ENCODE measurements at regions not wholly inside any gene's neighbourhood (a gene's known extent, or its start where the extent isn't known, plus 50 kb on each side); places are given as distances from the start of the nearest gene placed in this dataset.

DNA sequence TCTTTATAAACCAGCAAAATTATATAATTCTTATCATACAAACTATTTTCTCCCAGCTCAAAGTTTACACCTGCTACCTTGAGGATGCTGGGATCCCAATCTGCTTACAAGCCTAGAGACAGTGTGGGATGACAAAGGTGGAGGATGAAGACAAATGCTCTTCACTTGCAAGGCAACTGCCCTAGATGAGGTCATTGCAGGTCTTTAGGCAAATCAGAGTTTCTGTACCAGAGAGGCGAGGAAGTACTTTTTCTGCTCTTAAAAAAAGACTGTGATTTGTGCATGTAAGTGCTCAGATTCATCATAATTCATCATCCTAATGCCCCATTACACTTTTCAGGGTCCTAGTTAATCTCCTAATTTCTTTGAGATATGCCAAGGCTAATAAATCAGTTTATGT is 376.1 kb downstream of the ZPLD1 start:
- Histone ChIP-seq H3F3A (ENCODE audit: insufficient read depth, low read length, poor library complexity, severe bottlenecking) (no peaks in the 10 kb centered on the region), H3K27ac (ENCODE audit: low read length) (no peak overlapping the region), H2AFZ (ENCODE audit: low read depth, low read length) (no peak overlapping the region), H3K9me2 (ENCODE audit: insufficient read depth, low read length) (no peaks in the 10 kb centered on the region), H3K4me3 (ENCODE audit: low read length) (no peak overlapping the region), H3K9me3 (ENCODE audit: low read length) (no peaks in the 10 kb centered on the region), H3K9ac (ENCODE audit: low read length) (no peak overlapping the region), H4K20me1 (ENCODE audit: insufficient read depth) (no peaks in the 10 kb centered on the region), H3K79me2 (replicated peaks; ENCODE audit: insufficient read depth, low read length) (no peaks in the 10 kb centered on the region), H3K4me2 (ENCODE audit: low read length) (no peak overlapping the region), H3K27me3 (ENCODE audit: insufficient read depth, low read depth, low read length) (no peaks in the 10 kb centered on the region), H3K36me3 (ENCODE audit: insufficient read depth, low read length) (no peaks in the 10 kb centered on the region)
- TF ChIP-seq CTCF (IDR thresholded peaks at IDR 0.05; ENCODE audit: poor library complexity, severe bottlenecking) (no peak), POLR2AphosphoS5 (IDR thresholded peaks at IDR 0.05) (no peak), MXI1 (conservative IDR thresholded peaks at IDR 0.05; ENCODE audit: poor library complexity, severe bottlenecking) (no peak), EZH2 (IDR thresholded peaks at IDR 0.05; ENCODE audit: borderline replicate concordance, insufficient read depth, low read length, poor library complexity, severe bottlenecking) (no peak), TAF1 (IDR thresholded peaks at IDR 0.05; ENCODE audit: low read depth) (no peak), SMC3 (conservative IDR thresholded peaks at IDR 0.05; ENCODE audit: poor library complexity) (no peak), RAD21 (conservative IDR thresholded peaks at IDR 0.05) (no peak), EP300 (conservative IDR thresholded peaks at IDR 0.05; ENCODE audit: poor library complexity, severe bottlenecking) (no peak)
- TF ChIP-seq, protein P1, sequence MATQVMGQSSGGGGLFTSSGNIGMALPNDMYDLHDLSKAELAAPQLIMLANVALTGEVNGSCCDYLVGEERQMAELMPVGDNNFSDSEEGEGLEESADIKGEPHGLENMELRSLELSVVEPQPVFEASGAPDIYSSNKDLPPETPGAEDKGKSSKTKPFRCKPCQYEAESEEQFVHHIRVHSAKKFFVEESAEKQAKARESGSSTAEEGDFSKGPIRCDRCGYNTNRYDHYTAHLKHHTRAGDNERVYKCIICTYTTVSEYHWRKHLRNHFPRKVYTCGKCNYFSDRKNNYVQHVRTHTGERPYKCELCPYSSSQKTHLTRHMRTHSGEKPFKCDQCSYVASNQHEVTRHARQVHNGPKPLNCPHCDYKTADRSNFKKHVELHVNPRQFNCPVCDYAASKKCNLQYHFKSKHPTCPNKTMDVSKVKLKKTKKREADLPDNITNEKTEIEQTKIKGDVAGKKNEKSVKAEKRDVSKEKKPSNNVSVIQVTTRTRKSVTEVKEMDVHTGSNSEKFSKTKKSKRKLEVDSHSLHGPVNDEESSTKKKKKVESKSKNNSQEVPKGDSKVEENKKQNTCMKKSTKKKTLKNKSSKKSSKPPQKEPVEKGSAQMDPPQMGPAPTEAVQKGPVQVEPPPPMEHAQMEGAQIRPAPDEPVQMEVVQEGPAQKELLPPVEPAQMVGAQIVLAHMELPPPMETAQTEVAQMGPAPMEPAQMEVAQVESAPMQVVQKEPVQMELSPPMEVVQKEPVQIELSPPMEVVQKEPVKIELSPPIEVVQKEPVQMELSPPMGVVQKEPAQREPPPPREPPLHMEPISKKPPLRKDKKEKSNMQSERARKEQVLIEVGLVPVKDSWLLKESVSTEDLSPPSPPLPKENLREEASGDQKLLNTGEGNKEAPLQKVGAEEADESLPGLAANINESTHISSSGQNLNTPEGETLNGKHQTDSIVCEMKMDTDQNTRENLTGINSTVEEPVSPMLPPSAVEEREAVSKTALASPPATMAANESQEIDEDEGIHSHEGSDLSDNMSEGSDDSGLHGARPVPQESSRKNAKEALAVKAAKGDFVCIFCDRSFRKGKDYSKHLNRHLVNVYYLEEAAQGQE (IDR thresholded peaks at IDR 0.05; ENCODE audit: borderline replicate concordance) = no peak

DNA sequence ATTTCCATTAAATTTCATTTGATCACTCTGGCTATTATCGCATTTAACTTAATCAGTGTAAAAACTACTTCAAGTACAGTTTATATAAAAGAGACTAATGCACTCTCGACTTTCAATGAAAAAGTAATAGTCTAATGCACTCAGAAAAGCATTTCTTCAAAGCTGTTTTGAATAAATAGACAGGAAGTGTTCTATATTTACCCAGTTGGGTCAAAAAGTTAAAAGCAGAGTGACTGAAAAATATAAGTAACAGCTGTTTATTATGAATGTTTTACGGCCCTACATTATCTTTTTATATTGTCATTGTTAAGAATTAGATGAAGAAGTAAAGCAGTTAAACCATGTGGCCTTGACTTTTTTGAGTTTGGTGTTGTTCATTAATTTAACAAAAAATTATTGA is 391.8 kb downstream of the ZPLD1 start:
- no peak overlapping the region for H3K9ac ChIP-seq (ENCODE audit: low read length)
- H3K79me2 ChIP-seq (replicated peaks; ENCODE audit: insufficient read depth, low read length) = no peaks in the 10 kb centered on the region
- H3K4me2 ChIP-seq (ENCODE audit: low read length) = no peak overlapping the region

More for the DNA sequence above, 391.8 kb downstream of the ZPLD1 start:
- Histone ChIP-seq H3K36me3 (ENCODE audit: insufficient read depth, low read length) (no peaks in the 10 kb centered on the region), H3F3A (ENCODE audit: insufficient read depth, low read length, poor library complexity, severe bottlenecking) (no peaks in the 10 kb centered on the region), H3K4me3 (ENCODE audit: low read length) (no peak overlapping the region), H3K9me2 (ENCODE audit: insufficient read depth, low read length) (no peaks in the 10 kb centered on the region), H3K27me3 (ENCODE audit: insufficient read depth, low read depth, low read length) (no peaks in the 10 kb centered on the region), H4K20me1 (ENCODE audit: insufficient read depth) (no peaks in the 10 kb centered on the region), H3K27ac (ENCODE audit: low read length) (no peak overlapping the region), H2AFZ (ENCODE audit: low read depth, low read length) (no peak overlapping the region), H3K9me3 (ENCODE audit: low read length) (no peaks in the 10 kb centered on the region)
- TF ChIP-seq SMC3 (conservative IDR thresholded peaks at IDR 0.05; ENCODE audit: poor library complexity) (no peak), CTCF (IDR thresholded peaks at IDR 0.05; ENCODE audit: poor library complexity, severe bottlenecking) (no peak), RAD21 (conservative IDR thresholded peaks at IDR 0.05) (no peak), MXI1 (conservative IDR thresholded peaks at IDR 0.05; ENCODE audit: poor library complexity, severe bottlenecking) (no peak), EP300 (conservative IDR thresholded peaks at IDR 0.05; ENCODE audit: poor library complexity, severe bottlenecking) (no peak), TAF1 (IDR thresholded peaks at IDR 0.05; ENCODE audit: low read depth) (no peak), EZH2 (IDR thresholded peaks at IDR 0.05; ENCODE audit: borderline replicate concordance, insufficient read depth, low read length, poor library complexity, severe bottlenecking) (no peak), POLR2AphosphoS5 (IDR thresholded peaks at IDR 0.05) (no peak)
- TF ChIP-seq, protein P1 (IDR thresholded peaks at IDR 0.05; ENCODE audit: borderline replicate concordance) = no peak
